ENCODE measurements at regions not wholly inside any gene's neighbourhood (a gene's known extent, or its start where the extent isn't known, plus 50 kb on each side); places are given as distances from the start of the nearest gene placed in this dataset.

- no peak for DNase-seq (ENCODE audit: low spot score)
- TF ChIP-seq CTCF (IDR thresholded peaks at IDR 0.05; ENCODE audit: extremely low read depth, missing control alignments), result no peak
These were observed 173.1 kb upstream of the NYAP2 start for GRCh38 chr2:225226441-225226840.

GRCh38 chr2:225223301-225223700 is 176.2 kb upstream of the NYAP2 start:
- no peak for TF ChIP-seq CTCF (IDR thresholded peaks at IDR 0.05; ENCODE audit: extremely low read depth, missing control alignments)
- DNase-seq (ENCODE audit: low spot score), result no peak

GRCh38 chr2:225207471-225207870 is 165.2 kb upstream of the DOCK10 start:
- no peak for TF ChIP-seq CTCF (IDR thresholded peaks at IDR 0.05; ENCODE audit: extremely low read depth, missing control alignments)
- no peak for DNase-seq (ENCODE audit: low spot score)

GRCh38 chr2:225207043-225207442 is 164.8 kb upstream of the DOCK10 start:
- no peak for TF ChIP-seq CTCF (IDR thresholded peaks at IDR 0.05; ENCODE audit: extremely low read depth, missing control alignments)
- no peak for DNase-seq (ENCODE audit: low spot score)

GRCh38 chr2:225196579-225196978 is 154.3 kb upstream of the DOCK10 start:
- no peak for TF ChIP-seq CTCF (IDR thresholded peaks at IDR 0.05; ENCODE audit: extremely low read depth, missing control alignments)
- DNase-seq (ENCODE audit: low spot score), result no peak

- no peak for DNase-seq (ENCODE audit: low spot score)
- no peak for TF ChIP-seq CTCF (IDR thresholded peaks at IDR 0.05; ENCODE audit: extremely low read depth, missing control alignments)
These were observed 150.6 kb upstream of the DOCK10 start for GRCh38 chr2:225192869-225193268.

GRCh38 chr2:225190987-225191386 is 148.7 kb upstream of the DOCK10 start:
- TF ChIP-seq CTCF (IDR thresholded peaks at IDR 0.05; ENCODE audit: extremely low read depth, missing control alignments), result no peak
- no peak for DNase-seq (ENCODE audit: low spot score)
